ENCODE measurements at regions not wholly inside any gene's neighbourhood (a gene's known extent, or its start where the extent isn't known, plus 50 kb on each side); places are given as distances from the start of the nearest gene placed in this dataset.

DNA sequence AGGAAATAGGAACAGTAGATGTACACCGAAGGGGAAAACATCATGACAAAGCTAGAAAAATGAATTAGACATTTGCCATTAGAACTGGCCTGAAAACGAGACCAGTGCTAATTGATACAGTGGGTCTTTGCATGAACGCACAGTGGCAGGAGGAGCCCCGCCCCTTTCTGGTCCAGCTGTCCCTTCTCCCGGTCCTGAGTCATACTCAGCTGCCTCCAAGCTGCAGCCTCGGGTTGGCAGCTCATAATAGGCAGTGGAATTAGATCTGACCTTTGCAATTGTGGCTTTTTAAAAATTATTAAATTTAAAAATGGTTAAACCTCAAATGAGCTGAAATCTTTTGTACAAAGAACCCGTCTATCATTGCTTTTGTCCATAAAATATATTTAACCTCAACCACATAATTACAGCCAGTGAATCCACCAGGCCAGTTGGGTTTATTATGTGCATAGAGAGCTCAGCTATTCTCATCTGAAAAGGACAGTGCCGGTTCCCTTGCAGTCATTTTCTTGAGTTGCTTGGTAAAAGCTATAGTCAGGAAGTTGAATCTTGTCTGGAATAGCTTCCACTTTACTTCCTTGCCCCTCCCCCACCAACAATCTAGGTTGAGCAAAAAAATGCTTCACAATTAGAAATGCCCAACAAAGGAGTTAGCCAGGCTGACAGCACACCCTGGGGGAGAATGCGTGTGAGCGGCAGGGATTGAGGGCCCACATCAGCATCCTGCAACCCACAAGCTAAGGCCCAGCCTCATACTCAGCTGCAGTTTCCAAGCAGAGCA, 147.1 kb downstream of the BUB3 start:
- Histone ChIP-seq H3K36me3 (ENCODE audit: control insufficient read depth, insufficient read depth, low read length) (no peaks in the 10 kb centered on the region), H3K9me3 (ENCODE audit: control insufficient read depth in 2 of 2, low read length in 2 of 2) (no peaks in the 10 kb centered on the region), H3K4me3 (ENCODE audit: low read depth, low read length) (no peak overlapping the region), H3K27ac (ENCODE audit: insufficient read depth, low read length, poor library complexity, severe bottlenecking) (no peak overlapping the region), H3K27me3 (ENCODE audit: control insufficient read depth, insufficient read depth, low read length) (no peaks in the 10 kb centered on the region), H3K4me1 (ENCODE audit: control insufficient read depth, insufficient read depth, low read length, poor library complexity, severe bottlenecking) (no peaks in the 10 kb centered on the region)
- Mint-ChIP-seq H3K9me3 (peaks cover 0 to 2% (median 0%) of the 10 kb centered on the region in 7 donors), H3K27ac (no peak overlapping the region), H3K4me3 (no peak overlapping the region), H3K27me3 (peaks cover 5% of the 10 kb centered on the region), H3K4me1 (no peaks in the 10 kb centered on the region), H3K36me3 (no peaks in the 10 kb centered on the region)
- no peak for ATAC-seq (ENCODE audit: low read depth in 2 of 2)
- no peak for DNase-seq

DNA sequence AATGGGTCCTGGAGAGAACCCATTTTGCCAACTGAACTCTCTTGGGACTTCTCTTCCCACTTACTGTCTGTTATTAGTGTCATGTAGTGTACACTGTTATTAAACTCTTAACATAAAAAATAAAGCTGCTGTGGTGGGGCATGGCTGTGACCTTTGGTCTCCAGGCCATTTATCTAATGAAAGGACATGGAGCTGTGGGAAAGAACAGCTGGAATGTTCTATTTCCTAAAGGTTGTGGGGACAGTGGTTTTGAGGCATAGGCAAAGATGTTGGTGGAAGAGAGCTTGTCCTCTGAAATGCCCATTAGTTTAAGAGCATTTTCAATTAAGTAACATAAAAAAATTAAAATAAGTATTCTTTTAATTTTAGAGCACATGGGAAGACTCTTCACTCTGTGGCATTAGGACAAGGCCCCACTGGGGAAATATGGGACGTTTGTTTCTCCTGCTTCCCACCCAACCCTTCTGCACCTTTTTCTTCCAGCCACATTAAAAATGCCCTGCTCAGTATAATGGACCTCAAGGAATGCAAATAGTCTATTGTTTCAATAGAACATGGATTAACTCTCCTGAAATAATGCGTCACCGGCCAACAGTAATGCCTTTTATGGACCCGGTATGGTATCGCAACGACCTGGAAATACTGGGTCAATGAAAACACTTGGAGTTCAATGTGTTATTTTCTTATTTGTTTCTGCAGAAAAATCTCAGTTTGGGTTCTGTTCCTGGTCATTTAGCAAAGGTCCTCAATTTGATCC, 149.6 kb downstream of the BUB3 start:
- Histone ChIP-seq H3K36me3 (ENCODE audit: control insufficient read depth, insufficient read depth, low read length) (no peaks in the 10 kb centered on the region), H3K27ac (ENCODE audit: insufficient read depth, low read length, poor library complexity, severe bottlenecking) (no peak overlapping the region), H3K9me3 (ENCODE audit: control insufficient read depth in 2 of 2, low read length in 2 of 2) (no peaks in the 10 kb centered on the region), H3K27me3 (ENCODE audit: control insufficient read depth, insufficient read depth, low read length) (no peaks in the 10 kb centered on the region), H3K4me3 (ENCODE audit: low read depth, low read length) (no peak overlapping the region), H3K4me1 (ENCODE audit: control insufficient read depth, insufficient read depth, low read length, poor library complexity, severe bottlenecking) (no peaks in the 10 kb centered on the region)
- Mint-ChIP-seq H3K36me3 (no peaks in the 10 kb centered on the region), H3K4me1 (no peaks in the 10 kb centered on the region), H3K9me3 (no peaks in the 10 kb centered on the region), H3K27ac (no peak overlapping the region), H3K27me3 (peaks cover 16% of the 10 kb centered on the region), H3K4me3 (no peak overlapping the region)
- DNase-seq = no peak
- ATAC-seq (ENCODE audit: low read depth in 2 of 2) = no peak

DNA sequence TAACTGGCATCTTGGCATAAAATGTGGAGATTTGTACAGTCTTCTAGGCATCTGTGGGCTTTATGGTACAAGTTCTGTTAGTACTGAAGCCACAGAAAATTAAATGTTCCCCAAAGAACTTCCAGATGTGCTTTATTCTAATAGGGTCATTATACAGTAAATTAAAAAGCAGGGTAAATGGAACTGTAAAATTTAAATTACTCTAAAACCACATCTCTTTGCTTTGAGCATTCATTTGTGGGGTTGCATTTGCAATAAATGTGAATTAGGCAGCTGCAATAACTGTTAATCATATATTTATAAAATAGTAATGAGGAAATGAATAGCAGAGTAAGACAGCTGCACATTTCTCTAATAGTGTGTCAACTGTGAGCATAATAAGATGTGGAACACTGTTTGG, 151.5 kb downstream of the BUB3 start:
- no peak for DNase-seq
- no peak overlapping the region for H3K27ac ChIP-seq (ENCODE audit: insufficient read depth, low read length, poor library complexity, severe bottlenecking)
- H3K27me3 ChIP-seq (ENCODE audit: control insufficient read depth, insufficient read depth, low read length) = no peaks in the 10 kb centered on the region
- no peak for ATAC-seq (ENCODE audit: low read depth in 2 of 2)
- Mint-ChIP-seq H3K27me3 (peaks cover 16% of the 10 kb centered on the region), H3K27ac (no peak overlapping the region), H3K4me3 (no peak overlapping the region), H3K9me3 (no peaks in the 10 kb centered on the region), H3K4me1 (no peaks in the 10 kb centered on the region), H3K36me3 (no peaks in the 10 kb centered on the region)
- H3K9me3 ChIP-seq (ENCODE audit: control insufficient read depth in 2 of 2, low read length in 2 of 2) = no peaks in the 10 kb centered on the region
- no peaks in the 10 kb centered on the region for H3K36me3 ChIP-seq (ENCODE audit: control insufficient read depth, insufficient read depth, low read length)
- no peak overlapping the region for H3K4me3 ChIP-seq (ENCODE audit: low read depth, low read length)
- no peaks in the 10 kb centered on the region for H3K4me1 ChIP-seq (ENCODE audit: control insufficient read depth, insufficient read depth, low read length, poor library complexity, severe bottlenecking)

DNA sequence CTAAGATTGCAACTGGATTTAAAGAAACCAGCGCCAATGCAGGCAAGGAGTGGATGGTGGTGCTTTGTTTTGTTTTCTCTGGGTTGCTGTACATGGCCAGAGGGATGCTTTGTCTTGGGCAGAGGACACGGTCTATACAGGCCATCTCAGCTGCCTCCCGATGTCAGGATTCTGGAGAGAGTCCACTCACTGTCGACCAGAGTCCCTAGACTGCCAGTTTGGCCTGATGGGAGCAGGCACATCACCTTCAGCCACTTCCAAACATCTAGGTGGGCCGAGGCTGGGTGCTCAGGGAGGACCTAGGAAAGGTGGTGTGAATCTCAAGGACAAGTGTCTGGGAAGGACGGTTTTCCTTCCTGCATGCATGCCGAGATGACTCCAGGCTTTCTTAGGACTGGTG, 152.1 kb downstream of the BUB3 start:
- Histone ChIP-seq H3K4me1 (ENCODE audit: control insufficient read depth, insufficient read depth, low read length, poor library complexity, severe bottlenecking) (no peaks in the 10 kb centered on the region), H3K9me3 (ENCODE audit: control insufficient read depth in 2 of 2, low read length in 2 of 2) (no peaks in the 10 kb centered on the region), H3K4me3 (ENCODE audit: low read depth, low read length) (no peak overlapping the region), H3K27me3 (ENCODE audit: control insufficient read depth, insufficient read depth, low read length) (no peaks in the 10 kb centered on the region), H3K27ac (ENCODE audit: insufficient read depth, low read length, poor library complexity, severe bottlenecking) (no peak overlapping the region), H3K36me3 (ENCODE audit: control insufficient read depth, insufficient read depth, low read length) (no peaks in the 10 kb centered on the region)
- DNase-seq (no peak), ATAC-seq (ENCODE audit: low read depth in 2 of 2) (no peak)
- Mint-ChIP-seq H3K9me3 (no peaks in the 10 kb centered on the region), H3K4me3 (no peak overlapping the region), H3K4me1 (no peaks in the 10 kb centered on the region), H3K36me3 (no peaks in the 10 kb centered on the region), H3K27me3 (peaks cover 16% of the 10 kb centered on the region), H3K27ac (no peak overlapping the region)

DNA sequence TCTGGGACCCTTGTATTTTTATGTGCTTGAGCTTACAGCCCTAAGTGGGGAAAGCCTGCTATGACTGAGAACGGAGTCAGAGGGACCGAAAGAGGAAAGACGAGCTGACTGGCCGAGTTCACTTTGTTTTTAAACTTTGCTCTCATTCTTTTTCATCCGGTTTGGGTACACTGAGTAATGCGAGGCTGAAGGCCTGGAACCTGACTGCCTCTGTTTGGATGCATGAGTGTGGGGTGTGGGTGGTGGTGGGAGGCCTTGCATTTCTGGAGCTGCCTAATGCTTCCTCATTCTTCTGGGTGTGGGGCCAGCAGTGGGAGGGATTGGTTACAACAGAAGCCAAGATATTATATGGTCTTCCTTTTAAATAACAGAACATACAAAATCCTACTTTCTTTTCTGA, 155.5 kb downstream of the BUB3 start:
- H3K4me1 Mint-ChIP-seq = no peaks in the 10 kb centered on the region

DNA sequence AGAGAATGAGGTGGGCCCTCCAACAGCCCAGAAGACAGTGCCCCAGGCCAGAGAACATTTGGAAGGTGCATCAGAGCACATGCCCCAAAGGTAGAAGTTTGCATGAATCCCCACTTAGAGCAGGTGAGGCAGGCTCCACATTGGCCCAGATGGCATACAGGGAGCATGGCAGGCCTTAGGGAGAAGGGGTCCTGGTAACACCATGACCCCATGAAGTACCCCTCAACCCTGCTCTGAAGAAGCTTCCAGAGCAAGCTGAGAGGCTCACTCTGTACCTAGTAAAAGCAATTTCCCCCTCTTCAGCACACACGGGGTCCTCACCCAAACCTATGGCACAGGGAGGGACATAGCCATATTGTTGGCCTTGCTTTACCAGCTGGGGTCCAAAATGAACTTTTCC, 162.6 kb downstream of the BUB3 start:
- no peak for ATAC-seq (ENCODE audit: low read depth in 2 of 2)
- no peaks in the 10 kb centered on the region for H3K36me3 Mint-ChIP-seq
- no peaks in the 10 kb centered on the region for H3K9me3 ChIP-seq (ENCODE audit: control insufficient read depth in 2 of 2, low read length in 2 of 2)
- no peak overlapping the region for H3K27ac Mint-ChIP-seq
- no peaks in the 10 kb centered on the region for H3K27me3 ChIP-seq (ENCODE audit: control insufficient read depth, insufficient read depth, low read length)
- DNase-seq = no peak
- no peak overlapping the region for H3K4me3 Mint-ChIP-seq
- H3K27me3 Mint-ChIP-seq = peaks cover 4% of the 10 kb centered on the region
- H3K27ac ChIP-seq (ENCODE audit: insufficient read depth, low read length, poor library complexity, severe bottlenecking) = no peak overlapping the region
- peaks cover 0 to 1% (median 0%) of the 10 kb centered on the region in 7 donors for H3K9me3 Mint-ChIP-seq
- no peaks in the 10 kb centered on the region for H3K36me3 ChIP-seq (ENCODE audit: control insufficient read depth, insufficient read depth, low read length)
- no peaks in the 10 kb centered on the region for H3K4me1 ChIP-seq (ENCODE audit: control insufficient read depth, insufficient read depth, low read length, poor library complexity, severe bottlenecking)
- H3K4me1 Mint-ChIP-seq = no peaks in the 10 kb centered on the region
- no peak overlapping the region for H3K4me3 ChIP-seq (ENCODE audit: low read depth, low read length)

More for the DNA sequence above, 155.5 kb downstream of the BUB3 start:
- peaks cover 16% of the 10 kb centered on the region for H3K27me3 Mint-ChIP-seq
- DNase-seq (no peak), ATAC-seq (ENCODE audit: low read depth in 2 of 2) (no peak)
- Histone ChIP-seq H3K27me3 (ENCODE audit: control insufficient read depth, insufficient read depth, low read length) (no peaks in the 10 kb centered on the region), H3K4me1 (ENCODE audit: control insufficient read depth, insufficient read depth, low read length, poor library complexity, severe bottlenecking) (no peaks in the 10 kb centered on the region), H3K27ac (ENCODE audit: insufficient read depth, low read length, poor library complexity, severe bottlenecking) (no peak overlapping the region), H3K36me3 (ENCODE audit: control insufficient read depth, insufficient read depth, low read length) (no peaks in the 10 kb centered on the region), H3K4me3 (ENCODE audit: low read depth, low read length) (no peak overlapping the region), H3K9me3 (ENCODE audit: control insufficient read depth in 2 of 2, low read length in 2 of 2) (no peaks in the 10 kb centered on the region)
- H3K9me3 Mint-ChIP-seq = peaks cover 0 to 1% (median 0%) of the 10 kb centered on the region in 7 donors
- H3K36me3 Mint-ChIP-seq = no peaks in the 10 kb centered on the region
- no peak overlapping the region for H3K27ac Mint-ChIP-seq
- H3K4me3 Mint-ChIP-seq = no peak overlapping the region

DNA sequence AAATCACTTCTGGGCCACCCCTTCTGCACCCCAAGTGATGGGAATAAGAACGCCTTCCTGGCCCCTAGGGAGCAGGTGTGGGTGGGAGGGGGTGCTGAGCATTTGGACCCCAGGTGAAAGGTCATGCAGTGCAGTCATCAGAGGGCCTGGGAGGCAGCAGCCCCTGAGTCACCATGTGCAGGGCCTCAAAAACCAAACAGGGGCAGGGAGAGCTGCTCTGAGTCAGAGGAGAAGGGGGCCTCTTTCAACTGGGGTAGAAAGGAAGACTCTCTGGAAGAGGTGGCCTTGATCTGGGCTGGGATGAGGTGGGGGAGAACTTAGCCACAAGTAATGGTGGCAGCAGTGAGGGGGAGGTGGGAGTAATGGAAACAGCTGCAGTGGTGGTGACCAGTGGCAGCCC, 164.3 kb downstream of the BUB3 start:
- Mint-ChIP-seq H3K27me3 (peaks cover 4% of the 10 kb centered on the region), H3K36me3 (no peaks in the 10 kb centered on the region), H3K4me3 (no peak overlapping the region), H3K9me3 (peaks cover 0 to 1% (median 0%) of the 10 kb centered on the region in 7 donors), H3K4me1 (no peaks in the 10 kb centered on the region), H3K27ac (no peak overlapping the region)
- Histone ChIP-seq H3K9me3 (ENCODE audit: control insufficient read depth in 2 of 2, low read length in 2 of 2) (no peaks in the 10 kb centered on the region), H3K36me3 (ENCODE audit: control insufficient read depth, insufficient read depth, low read length) (no peaks in the 10 kb centered on the region), H3K4me1 (ENCODE audit: control insufficient read depth, insufficient read depth, low read length, poor library complexity, severe bottlenecking) (no peaks in the 10 kb centered on the region), H3K27me3 (ENCODE audit: control insufficient read depth, insufficient read depth, low read length) (no peaks in the 10 kb centered on the region), H3K4me3 (ENCODE audit: low read depth, low read length) (no peak overlapping the region), H3K27ac (ENCODE audit: insufficient read depth, low read length, poor library complexity, severe bottlenecking) (no peak overlapping the region)
- DNase-seq (no peak), ATAC-seq (ENCODE audit: low read depth in 2 of 2) (no peak)

DNA sequence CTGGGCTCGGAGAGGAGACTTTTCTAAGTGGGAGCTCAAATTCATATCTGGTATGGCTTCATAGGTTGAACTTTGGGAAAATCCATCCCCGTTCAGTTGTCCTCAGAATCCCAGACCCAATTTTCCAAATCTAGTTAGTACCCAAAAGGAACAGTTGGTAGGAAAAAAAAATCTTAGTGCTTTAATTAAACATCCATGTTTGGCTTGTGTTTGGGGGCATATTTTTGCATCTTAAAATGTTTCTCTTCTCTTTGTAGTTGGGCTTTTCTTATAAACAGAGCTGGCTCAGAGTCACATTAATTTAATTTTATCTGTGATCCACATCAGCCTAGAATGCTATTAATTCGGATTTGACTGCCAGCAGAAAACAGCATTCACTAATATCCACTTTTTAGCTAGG, 165.9 kb downstream of the BUB3 start:
- no peaks in the 10 kb centered on the region for H3K27me3 ChIP-seq (ENCODE audit: control insufficient read depth, insufficient read depth, low read length)
- Mint-ChIP-seq H3K27me3 (peaks cover 4% of the 10 kb centered on the region), H3K36me3 (peaks cover 5% of the 10 kb centered on the region), H3K4me3 (no peak overlapping the region), H3K4me1 (no peaks in the 10 kb centered on the region), H3K27ac (no peak overlapping the region), H3K9me3 (peaks cover 0 to 1% (median 0%) of the 10 kb centered on the region in 7 donors)
- ATAC-seq (ENCODE audit: low read depth in 2 of 2) = no peak
- H3K9me3 ChIP-seq (ENCODE audit: control insufficient read depth in 2 of 2, low read length in 2 of 2) = no peaks in the 10 kb centered on the region
- DNase-seq = no peak
- no peaks in the 10 kb centered on the region for H3K4me1 ChIP-seq (ENCODE audit: control insufficient read depth, insufficient read depth, low read length, poor library complexity, severe bottlenecking)
- H3K27ac ChIP-seq (ENCODE audit: insufficient read depth, low read length, poor library complexity, severe bottlenecking) = no peak overlapping the region
- no peak overlapping the region for H3K4me3 ChIP-seq (ENCODE audit: low read depth, low read length)
- H3K36me3 ChIP-seq (ENCODE audit: control insufficient read depth, insufficient read depth, low read length) = no peaks in the 10 kb centered on the region
